Effector memory CD8-positive, alpha-beta T cell (primary cell): ENCODE measurements at regions not wholly inside any gene's neighbourhood (a gene's known extent, or its start where the extent isn't known, plus 50 kb on each side); places are given as distances from the start of the nearest gene placed in this dataset.

Source experiments
- ATAC-seq: fragments of 150-1000 bp; cut with Tn5 transposase; replicated peaks from 2 replicates; pipeline ENCODE4 v1.10.0; 2021; ENCODE audit warnings: mild to moderate bottlenecking, moderate library complexity
- DNase-seq, 3 experiments: peaks; one replicate each; pipeline ENCODE4 v3.0.0; 2021
- H3K27ac Mint-ChIP-seq, 2 donors: one replicate each; pipeline ENCODE4 v1.8.0; 2022; ENCODE audit warnings: mild to moderate bottlenecking in 2 of 2, mixed read lengths in 2 of 2, moderate library complexity in 2 of 2
- H3K27me3 Mint-ChIP-seq, 2 donors: one replicate each; pipeline ENCODE4 v1.8.0; 2022; ENCODE audit warnings: mixed read lengths in 2 of 2
- H3K36me3 Mint-ChIP-seq: one replicate; pipeline ENCODE4 v1.8.0; 2022; ENCODE audit warnings: mild to moderate bottlenecking, moderate library complexity, mixed read lengths; ENCODE audit not compliant: insufficient read depth
- H3K4me1 Mint-ChIP-seq, 2 donors: one replicate each; pipeline ENCODE4 v1.8.0; 2022; ENCODE audit warnings: low read depth in 2 of 2, mixed read lengths in 2 of 2
- H3K4me3 Mint-ChIP-seq, 2 donors: one replicate each; pipeline ENCODE4 v1.8.0; 2022; ENCODE audit warnings: mild to moderate bottlenecking in 2 of 2, mixed read lengths in 2 of 2, moderate library complexity in 2 of 2
- H3K9me3 Mint-ChIP-seq, 2 donors: one replicate each; pipeline ENCODE4 v1.8.0; 2022; ENCODE audit warnings: mixed read lengths in 2 of 2

- H3K4me1 Mint-ChIP-seq: no peaks in the 10 kb centered on the region
- H3K27ac Mint-ChIP-seq: no peak overlapping the region
- H3K4me3 Mint-ChIP-seq: no peak overlapping the region
- ATAC-seq (no peak), DNase-seq (no peak)
- no peaks in the 10 kb centered on the region for H3K36me3 Mint-ChIP-seq
- no peaks in the 10 kb centered on the region for H3K9me3 Mint-ChIP-seq
- H3K27me3 Mint-ChIP-seq: peaks cover 6 to 9% of the 10 kb centered on the region in 2 donors
Observed at GRCh38 chr13:79267560-79267959, 138.5 kb downstream of the RBM26 start.

GRCh38 chr13:79258489-79258888 lies 147.6 kb downstream of the RBM26 start:
- Mint-ChIP-seq H3K9me3 (no peaks in the 10 kb centered on the region), H3K4me1 (no peaks in the 10 kb centered on the region), H3K36me3 (no peaks in the 10 kb centered on the region), H3K27ac (no peak overlapping the region), H3K4me3 (no peak overlapping the region), H3K27me3 (peaks cover 0 to 17% of the 10 kb centered on the region in 2 donors)
- no peak for ATAC-seq
- no peak for DNase-seq

- Mint-ChIP-seq H3K27ac (no peak overlapping the region), H3K4me3 (no peak overlapping the region), H3K27me3 (peaks cover 0 to 10% of the 10 kb centered on the region in 2 donors), H3K9me3 (no peaks in the 10 kb centered on the region), H3K36me3 (no peaks in the 10 kb centered on the region), H3K4me1 (no peaks in the 10 kb centered on the region)
- DNase-seq (no peak), ATAC-seq (no peak)
Observed at GRCh38 chr13:79246578-79246949, 159.5 kb downstream of the RBM26 start.

GRCh38 chr13:79245937-79246577 lies 160.0 kb downstream of the RBM26 start:
- no peak for DNase-seq
- Mint-ChIP-seq H3K4me3 (no peak overlapping the region), H3K36me3 (no peaks in the 10 kb centered on the region), H3K27ac (no peak overlapping the region), H3K4me1 (no peaks in the 10 kb centered on the region), H3K27me3 (peaks cover 0 to 15% of the 10 kb centered on the region in 2 donors), H3K9me3 (no peaks in the 10 kb centered on the region)
- no peak for ATAC-seq

- no peak overlapping the region for H3K27ac Mint-ChIP-seq
- no peaks in the 10 kb centered on the region for H3K4me1 Mint-ChIP-seq
Observed at GRCh38 chr13:79241697-79242096, 164.4 kb downstream of the RBM26 start.

GRCh38 chr13:79237981-79238380 lies 168.1 kb downstream of the RBM26 start:
- no peaks in the 10 kb centered on the region for H3K36me3 Mint-ChIP-seq
- no peaks in the 10 kb centered on the region for H3K9me3 Mint-ChIP-seq
- no peak for ATAC-seq
- peaks cover 11 to 12% of the 10 kb centered on the region in 2 donors for H3K27me3 Mint-ChIP-seq
- no peak for DNase-seq
- no peak overlapping the region for H3K27ac Mint-ChIP-seq
- no peaks in the 10 kb centered on the region for H3K4me1 Mint-ChIP-seq
- no peak overlapping the region for H3K4me3 Mint-ChIP-seq

More at GRCh38 chr13:79241697-79242096, 164.4 kb downstream of the RBM26 start:
- H3K27me3 Mint-ChIP-seq: peaks cover 6 to 19% of the 10 kb centered on the region in 2 donors
- no peaks in the 10 kb centered on the region for H3K9me3 Mint-ChIP-seq
- H3K4me3 Mint-ChIP-seq: no peak overlapping the region
- no peak for DNase-seq
- H3K36me3 Mint-ChIP-seq: no peaks in the 10 kb centered on the region
- ATAC-seq: no peak

GRCh38 chr13:79231887-79232286 lies 174.2 kb downstream of the RBM26 start:
- H3K27me3 Mint-ChIP-seq: peaks cover 0 to 5% of the 10 kb centered on the region in 2 donors
- peaks cover 0 to 1% of the 10 kb centered on the region in 2 donors for H3K4me1 Mint-ChIP-seq
- H3K4me3 Mint-ChIP-seq: no peak overlapping the region
- no peak for DNase-seq
- H3K9me3 Mint-ChIP-seq: no peaks in the 10 kb centered on the region
- no peak overlapping the region for H3K27ac Mint-ChIP-seq
- ATAC-seq: no peak
- no peaks in the 10 kb centered on the region for H3K36me3 Mint-ChIP-seq

GRCh38 chr13:79229761-79230160 lies 176.3 kb downstream of the RBM26 start:
- Mint-ChIP-seq H3K36me3 (no peaks in the 10 kb centered on the region), H3K4me3 (no peak overlapping the region), H3K27ac (no peak overlapping the region), H3K27me3 (peaks cover 0 to 3% of the 10 kb centered on the region in 2 donors), H3K9me3 (no peaks in the 10 kb centered on the region), H3K4me1 (peaks cover 0 to 1% of the 10 kb centered on the region in 2 donors)
- no peak for DNase-seq
- ATAC-seq: no peak

- no peak overlapping the region for H3K27ac Mint-ChIP-seq
Observed at GRCh38 chr13:79228972-79229371, 177.1 kb downstream of the RBM26 start.

GRCh38 chr13:79227418-79227817 lies 178.6 kb downstream of the RBM26 start:
- Mint-ChIP-seq H3K4me1 (peaks cover 0 to 1% of the 10 kb centered on the region in 2 donors), H3K27me3 (peaks cover 10 to 15% of the 10 kb centered on the region in 2 donors), H3K36me3 (no peaks in the 10 kb centered on the region), H3K27ac (no peak overlapping the region), H3K9me3 (no peaks in the 10 kb centered on the region), H3K4me3 (no peak overlapping the region)
- ATAC-seq (no peak), DNase-seq (no peak)

More at GRCh38 chr13:79228972-79229371, 177.1 kb downstream of the RBM26 start:
- H3K27me3 Mint-ChIP-seq: peaks cover 2 to 11% of the 10 kb centered on the region in 2 donors
- DNase-seq (no peak), ATAC-seq (no peak)
- peaks cover 0 to 1% of the 10 kb centered on the region in 2 donors for H3K4me1 Mint-ChIP-seq
- no peak overlapping the region for H3K4me3 Mint-ChIP-seq
- H3K36me3 Mint-ChIP-seq: no peaks in the 10 kb centered on the region
- H3K9me3 Mint-ChIP-seq: no peaks in the 10 kb centered on the region

GRCh38 chr13:79226938-79227337 lies 179.1 kb downstream of the RBM26 start:
- H3K27me3 Mint-ChIP-seq: peaks cover 10 to 15% of the 10 kb centered on the region in 2 donors
- H3K4me1 Mint-ChIP-seq: peaks cover 0 to 1% of the 10 kb centered on the region in 2 donors
- no peaks in the 10 kb centered on the region for H3K36me3 Mint-ChIP-seq
- no peaks in the 10 kb centered on the region for H3K9me3 Mint-ChIP-seq
- no peak overlapping the region for H3K4me3 Mint-ChIP-seq
- no peak for ATAC-seq
- H3K27ac Mint-ChIP-seq: no peak overlapping the region
- no peak for DNase-seq

- H3K36me3 Mint-ChIP-seq: no peaks in the 10 kb centered on the region
- no peak for DNase-seq
- peaks cover 10 to 15% of the 10 kb centered on the region in 2 donors for H3K27me3 Mint-ChIP-seq
Observed at GRCh38 chr13:79226250-79226649, 179.8 kb downstream of the RBM26 start.

GRCh38 chr13:79225487-79226232 lies 180.4 kb downstream of the RBM26 start:
- Mint-ChIP-seq H3K27me3 (peaks cover 10 to 15% of the 10 kb centered on the region in 2 donors), H3K9me3 (no peaks in the 10 kb centered on the region), H3K36me3 (no peaks in the 10 kb centered on the region), H3K4me1 (peaks cover 0 to 1% of the 10 kb centered on the region in 2 donors), H3K27ac (no peak overlapping the region), H3K4me3 (no peak overlapping the region)
- ATAC-seq (no peak), DNase-seq (no peak)

More at GRCh38 chr13:79226250-79226649, 179.8 kb downstream of the RBM26 start:
- ATAC-seq: no peak
- no peak overlapping the region for H3K4me3 Mint-ChIP-seq
- no peak overlapping the region for H3K27ac Mint-ChIP-seq
- H3K4me1 Mint-ChIP-seq: peaks cover 0 to 1% of the 10 kb centered on the region in 2 donors
- no peaks in the 10 kb centered on the region for H3K9me3 Mint-ChIP-seq
